22Rv1 (cell line): ENCODE measurements at regions not wholly inside any gene's neighbourhood (a gene's known extent, or its start where the extent isn't known, plus 50 kb on each side); places are given as distances from the start of the nearest gene placed in this dataset.

Source experiments
- CTCF ChIP-seq: fragments of 450-650 bp; IDR thresholded peaks from 2 replicates; pipeline ENCODE4 v1.5.1; 2017; ENCODE audit warnings: mild to moderate bottlenecking
- ZFX ChIP-seq: fragments of 450-650 bp; IDR thresholded peaks from 2 replicates; pipeline ENCODE4 v1.6.1; 2017; ENCODE audit warnings: antibody characterized with exemption, borderline replicate concordance

GRCh38 chr5:97400537-97400936 is 217.5 kb upstream of the RIOK2 start:
- TF ChIP-seq CTCF (no peak), ZFX (no peak)
